Nephron (organoid): ENCODE measurements at regions not wholly inside any gene's neighbourhood (a gene's known extent, or its start where the extent isn't known, plus 50 kb on each side); places are given as distances from the start of the nearest gene placed in this dataset.

Experiments
- H3K27ac Mint-ChIP-seq, 3 experiments: 2 replicates each; pipeline ENCODE4 v1.8.0; 2020; ENCODE audit warnings: mixed read lengths in 3 of 3, mild to moderate bottlenecking in 2 of 3, moderate library complexity in 1 of 3
- H3K27me3 Mint-ChIP-seq: 2 replicates; pipeline ENCODE4 v1.8.0; 2021; ENCODE audit warnings: low read depth, mild to moderate bottlenecking, moderate library complexity, mixed read lengths
- H3K36me3 Mint-ChIP-seq: 2 replicates; pipeline ENCODE4 v1.8.0; 2020; ENCODE audit warnings: low read depth, mixed read lengths
- H3K4me1 Mint-ChIP-seq: 2 replicates; pipeline ENCODE4 v1.8.0; 2020; ENCODE audit warnings: mixed read lengths
- H3K4me3 Mint-ChIP-seq, 3 experiments: 2 replicates each; pipeline ENCODE4 v1.8.0; 2020; ENCODE audit warnings: mild to moderate bottlenecking in 3 of 3, mixed read lengths in 3 of 3, moderate library complexity in 2 of 3
- H3K9me3 Mint-ChIP-seq: 2 replicates; pipeline ENCODE4 v1.8.0; 2020; ENCODE audit warnings: mixed read lengths
- TF ChIP-seq, protein P1 (sequence below), 3 experiments: fragments of 200-600 bp; sonication (generic); IDR thresholded peaks; one replicate each; pipeline ENCODE4 v1.5.0; 2021; ENCODE audit warnings: antibody characterized with exemption in 3 of 3; ENCODE audit not compliant: unreplicated experiment in 3 of 3

DNA sequence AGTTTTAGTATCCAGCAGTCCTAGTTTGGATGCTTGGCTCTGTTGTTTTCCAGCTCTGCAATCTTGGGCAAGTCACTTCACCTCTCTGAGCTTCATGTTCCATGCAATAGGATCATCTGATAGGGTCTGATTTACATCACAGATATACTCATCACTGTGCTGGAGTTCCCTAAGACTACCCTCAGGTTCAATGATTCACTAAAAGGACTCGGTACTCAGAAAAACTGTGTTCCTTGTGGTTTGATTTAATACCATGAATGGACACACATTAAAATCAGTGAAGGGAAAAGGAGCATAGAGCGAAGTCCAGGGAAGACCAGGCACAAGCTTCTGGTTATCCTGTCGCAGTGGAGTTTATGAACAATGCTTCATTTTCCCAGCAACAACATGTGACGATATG, 119.9 kb upstream of the EFNA5 start:
- Mint-ChIP-seq H3K4me3 (no peak overlapping the region), H3K27me3 (no peaks in the 10 kb centered on the region), H3K36me3 (no peaks in the 10 kb centered on the region), H3K27ac (no peak overlapping the region), H3K9me3 (peaks cover 16% of the 10 kb centered on the region), H3K4me1 (no peaks in the 10 kb centered on the region)
- TF ChIP-seq, protein P1, sequence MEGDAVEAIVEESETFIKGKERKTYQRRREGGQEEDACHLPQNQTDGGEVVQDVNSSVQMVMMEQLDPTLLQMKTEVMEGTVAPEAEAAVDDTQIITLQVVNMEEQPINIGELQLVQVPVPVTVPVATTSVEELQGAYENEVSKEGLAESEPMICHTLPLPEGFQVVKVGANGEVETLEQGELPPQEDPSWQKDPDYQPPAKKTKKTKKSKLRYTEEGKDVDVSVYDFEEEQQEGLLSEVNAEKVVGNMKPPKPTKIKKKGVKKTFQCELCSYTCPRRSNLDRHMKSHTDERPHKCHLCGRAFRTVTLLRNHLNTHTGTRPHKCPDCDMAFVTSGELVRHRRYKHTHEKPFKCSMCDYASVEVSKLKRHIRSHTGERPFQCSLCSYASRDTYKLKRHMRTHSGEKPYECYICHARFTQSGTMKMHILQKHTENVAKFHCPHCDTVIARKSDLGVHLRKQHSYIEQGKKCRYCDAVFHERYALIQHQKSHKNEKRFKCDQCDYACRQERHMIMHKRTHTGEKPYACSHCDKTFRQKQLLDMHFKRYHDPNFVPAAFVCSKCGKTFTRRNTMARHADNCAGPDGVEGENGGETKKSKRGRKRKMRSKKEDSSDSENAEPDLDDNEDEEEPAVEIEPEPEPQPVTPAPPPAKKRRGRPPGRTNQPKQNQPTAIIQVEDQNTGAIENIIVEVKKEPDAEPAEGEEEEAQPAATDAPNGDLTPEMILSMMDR (IDR thresholded peaks at IDR 0.05; ENCODE audit: unreplicated experiment in 3 of 3), result no peak

DNA sequence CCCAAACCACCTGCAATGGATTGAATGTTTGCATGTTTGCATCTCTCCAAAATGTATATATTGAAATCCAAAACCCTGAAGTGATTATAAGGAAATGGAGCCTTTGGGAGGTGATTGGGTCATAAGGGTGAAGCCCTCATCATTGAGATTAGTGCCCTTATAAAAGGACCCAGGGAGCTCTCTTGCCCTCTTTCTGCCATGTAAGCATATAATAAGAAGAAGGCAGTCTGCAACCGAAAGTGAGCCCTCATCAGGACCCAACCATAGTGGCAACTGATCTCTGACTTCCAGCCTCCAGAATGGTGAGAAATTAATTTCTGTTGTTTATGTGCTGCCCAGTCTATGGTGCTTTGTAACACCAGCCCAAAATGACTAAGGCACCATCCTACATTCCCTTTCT, 115.7 kb upstream of the EFNA5 start:
- TF ChIP-seq, protein P1 (IDR thresholded peaks at IDR 0.05; ENCODE audit: unreplicated experiment in 3 of 3), result no peak
- peaks cover 18% of the 10 kb centered on the region for H3K9me3 Mint-ChIP-seq
- no peak overlapping the region for H3K4me3 Mint-ChIP-seq
- no peaks in the 10 kb centered on the region for H3K36me3 Mint-ChIP-seq
- H3K27me3 Mint-ChIP-seq, result no peaks in the 10 kb centered on the region
- no peaks in the 10 kb centered on the region for H3K4me1 Mint-ChIP-seq
- H3K27ac Mint-ChIP-seq, result no peak overlapping the region

DNA sequence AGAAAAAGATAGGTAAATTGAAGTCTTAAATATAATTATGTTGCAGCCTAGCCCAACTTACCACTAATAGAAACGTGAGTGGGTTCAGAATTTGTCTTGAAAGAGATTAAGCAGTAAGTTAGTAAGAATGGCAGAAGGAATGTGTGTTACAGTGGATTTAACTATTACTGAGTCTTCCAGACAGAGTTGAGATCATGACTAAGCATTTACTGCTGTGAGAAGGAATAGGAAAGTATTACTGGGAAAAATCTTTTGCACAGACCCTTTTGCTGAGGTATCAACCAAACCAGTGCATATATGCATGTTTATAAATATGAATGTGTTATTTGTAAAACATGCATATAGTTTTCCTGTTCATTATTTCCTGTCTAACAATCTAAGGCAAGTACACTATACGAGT, 112.8 kb upstream of the EFNA5 start:
- Mint-ChIP-seq H3K36me3 (no peaks in the 10 kb centered on the region), H3K9me3 (peaks cover 23% of the 10 kb centered on the region), H3K27me3 (no peaks in the 10 kb centered on the region)

DNA sequence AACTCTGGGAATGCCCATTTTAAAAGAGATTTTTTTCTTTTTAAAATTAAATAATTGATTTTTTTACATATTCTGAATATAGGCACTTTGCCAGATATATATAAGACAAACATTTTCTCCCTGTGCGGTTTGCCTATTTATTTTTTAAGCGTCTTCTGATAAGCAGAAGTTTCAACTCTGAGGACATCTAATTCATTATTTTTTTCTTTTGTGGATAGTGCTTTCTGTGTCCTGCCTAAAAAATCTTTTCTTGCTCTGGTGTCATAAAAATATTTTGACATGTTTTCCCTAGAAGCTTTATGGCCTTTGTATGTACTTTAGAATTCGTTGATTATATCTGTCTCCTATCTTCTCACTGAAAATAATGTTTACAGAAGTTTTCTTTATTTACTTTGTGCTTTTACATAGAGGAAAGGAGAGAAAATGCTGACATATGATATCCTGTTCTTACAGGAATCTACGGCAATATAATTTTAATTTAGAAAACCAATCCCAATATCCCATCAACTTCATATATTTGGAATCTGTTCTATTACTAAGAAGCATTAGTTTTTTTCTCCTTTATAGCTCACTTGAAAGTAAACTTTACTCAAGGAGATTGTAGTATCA, 111.9 kb upstream of the EFNA5 start:
- H3K27ac Mint-ChIP-seq, result peak overlapping the region in 1 of 3 experiments; percentile 0

More for the DNA sequence above, 112.8 kb upstream of the EFNA5 start:
- TF ChIP-seq, protein P1 (IDR thresholded peaks at IDR 0.05; ENCODE audit: unreplicated experiment in 3 of 3), result no peak
- Mint-ChIP-seq H3K27ac (no peak overlapping the region), H3K4me1 (peaks cover 4% of the 10 kb centered on the region), H3K4me3 (no peak overlapping the region)

DNA sequence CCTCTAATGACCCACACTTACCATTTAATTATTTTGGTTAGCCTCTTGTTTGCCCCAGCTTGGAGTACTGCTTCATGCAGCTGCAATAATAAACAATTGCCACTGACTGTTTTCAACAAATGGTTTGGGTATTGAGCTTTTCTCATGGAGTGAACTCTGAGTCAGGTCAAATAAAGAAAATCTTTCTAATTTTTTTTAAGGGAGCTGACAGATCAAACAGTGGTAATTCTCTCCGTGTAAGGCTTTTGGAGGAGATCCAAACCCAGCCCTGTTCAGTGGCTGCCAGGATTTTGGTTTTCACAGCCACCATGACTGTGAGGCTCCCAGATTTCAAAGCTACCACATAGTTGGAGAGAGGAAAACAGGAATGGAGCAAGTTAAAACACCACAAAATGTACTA, 110.7 kb upstream of the EFNA5 start:
- H3K4me1 Mint-ChIP-seq, result peaks cover 24% of the 10 kb centered on the region
- no peak overlapping the region for H3K4me3 Mint-ChIP-seq
- H3K27me3 Mint-ChIP-seq, result peaks cover 1% of the 10 kb centered on the region
- TF ChIP-seq, protein P1 (IDR thresholded peaks at IDR 0.05; ENCODE audit: unreplicated experiment in 3 of 3), result no peak
- no peaks in the 10 kb centered on the region for H3K36me3 Mint-ChIP-seq
- peaks cover 23% of the 10 kb centered on the region for H3K9me3 Mint-ChIP-seq
- H3K27ac Mint-ChIP-seq, result no peak overlapping the region

More for the DNA sequence above, 111.9 kb upstream of the EFNA5 start:
- TF ChIP-seq, protein P1 (IDR thresholded peaks at IDR 0.05; ENCODE audit: unreplicated experiment in 3 of 3), result no peak
- Mint-ChIP-seq H3K9me3 (peaks cover 23% of the 10 kb centered on the region), H3K36me3 (no peaks in the 10 kb centered on the region), H3K4me1 (peaks cover 13% of the 10 kb centered on the region), H3K4me3 (no peak overlapping the region), H3K27me3 (no peaks in the 10 kb centered on the region)

DNA sequence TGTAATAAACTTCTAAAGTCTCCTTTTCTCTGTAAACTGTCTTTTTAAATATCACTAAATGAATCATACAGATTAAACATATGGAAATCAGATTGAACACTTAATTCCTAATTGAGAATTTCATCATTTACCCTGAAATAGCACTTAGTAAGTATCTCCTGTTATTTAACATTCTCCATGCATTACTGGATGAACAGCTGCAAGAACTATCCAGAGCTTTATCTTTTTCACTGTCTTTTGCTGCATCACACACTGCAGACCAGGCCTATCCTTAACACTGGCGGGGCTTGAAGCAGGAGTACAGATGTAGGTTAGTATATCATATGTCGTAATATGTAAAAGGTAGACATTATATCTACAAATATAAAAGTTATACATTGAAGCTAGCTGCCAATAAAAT, 108.7 kb upstream of the EFNA5 start:
- Mint-ChIP-seq H3K27me3 (peaks cover 3% of the 10 kb centered on the region), H3K36me3 (no peaks in the 10 kb centered on the region), H3K9me3 (peaks cover 19% of the 10 kb centered on the region), H3K27ac (no peak overlapping the region), H3K4me1 (peaks cover 26% of the 10 kb centered on the region), H3K4me3 (no peak overlapping the region)
- TF ChIP-seq, protein P1 (IDR thresholded peaks at IDR 0.05; ENCODE audit: unreplicated experiment in 3 of 3), result no peak
